Heart left ventricle (tissue), 16 donors: ENCODE measurements at regions not wholly inside any gene's neighbourhood (a gene's known extent, or its start where the extent isn't known, plus 50 kb on each side); places are given as distances from the start of the nearest gene placed in this dataset.
"Not testable (repeated sequence)": the region's sequence is repeated elsewhere in the genome, so short reads cannot be mapped to it uniquely, and the experiment has no call there.

ENCODE experiments used
- ATAC-seq, 4 donors: fragments of 200-7000 bp; cut with Tn5 transposase; one replicate each; pipeline ENCODE4 v1.9.1; 2020 to 2022; ENCODE audit warnings: moderate library complexity in 4 of 4, mild to moderate bottlenecking in 3 of 4, moderate number of reproducible peaks in 1 of 4
- DNase-seq, 5 donors: peaks; one replicate each; pipeline ENCODE4 v3.0.0-alpha.2; 2020
- H3K27ac ChIP-seq, 12 donors: fragments of 200-600 bp; sonication (generic) in 4 of 12; one replicate each; pipeline versions ENCODE4 v1.5.0 to v1.8.0; 2016 to 2022; ENCODE audit warnings: mild to moderate bottlenecking in 2 of 12
- H3K27me3 ChIP-seq, 9 donors: fragments of 200-600 bp; sonication (generic) in 2 of 9; one replicate each; pipeline versions ENCODE4 v1.5.1 to v1.8.0; 2016 to 2022; ENCODE audit warnings: mild to moderate bottlenecking in 3 of 9
- H3K36me3 ChIP-seq, 9 donors: fragments of 200-600 bp; sonication (generic) in 2 of 9; one replicate each; pipeline versions ENCODE4 v1.5.0 to v1.8.0; 2018 to 2022; ENCODE audit warnings: mild to moderate bottlenecking in 2 of 9
- H3K4me1 ChIP-seq, 12 donors: fragments of 200-600 bp; sonication (generic) in 4 of 12; one replicate each; pipeline versions ENCODE4 v1.5.0 to v1.8.0; 2016 to 2022; ENCODE audit warnings: mild to moderate bottlenecking in 3 of 12
- H3K4me3 ChIP-seq, 12 donors: fragments of 200-600 bp; sonication (generic) in 4 of 12; one replicate each; pipeline versions ENCODE4 v1.5.0 to v1.8.0; 2017 to 2022; ENCODE audit warnings: mild to moderate bottlenecking in 9 of 12, moderate library complexity in 4 of 12
- H3K9me3 ChIP-seq, 12 donors: fragments of 200-600 bp; sonication (generic) in 4 of 12; one replicate each; pipeline versions ENCODE4 v1.5.0 to v1.8.0; 2016 to 2022; ENCODE audit warnings: mild to moderate bottlenecking in 1 of 12
- WGBS, 4 donors: extraction: QIAGEN DNeasy Blood & Tissue Kit in 2 of 4; methylation state at CpG; one replicate each; pipeline versions ENCODE4 v1.1.5 to v1.1.7; 2013 to 2018; 5-methylcytosine and 5-hydroxymethylcytosine counted together
- intact Hi-C, 10 donors: fragments of 100-400 bp; cut with DNase I; formaldehyde crosslinking; loops; one replicate each; pipeline versions ENCODE4 v1.11.1 to v1.14.2; 2022
- donor health status: ischemic (EF 13 %, LVEDD 7.1; RV severe dilation, severe dysfunction).
- donor health status: healthy with polysubstance abuse.
- donor health status: DM: no; HTN: yes; CAD: no.
- donor health status: DM: no; HTN: no; CAD: no.
- donor health status: ischemic (EF 25% LVEDD 6.9; RV normal size, moderate dysfunction).
- donor health status: ischemic (EF 25% LVEDD 5.7; RV mildly dilated, moderate dysfunction).
- donor health status: healthy.
- donor health status: DM: yes; HTN: yes; CAD: no.
- donor health status: ischemic (EF 35%, LVEDD 5.7; RV mildly dilated, moderate dysfunction).
- donor health status: nonischemic (EF 11% LVEDD 7.7; RV severe dilation, severe dysfunction).
- donor health status: DM: yes; HTN: yes; CAD: no.
- donor health status: PGD.
- donor health status: ischemic (EF 29% LVEDD 5.4; RV normal size, mild dysfunction).
- donor health status: nonischemic (EF 23%, LVEDD 6.1; RV moderate dilation, normal function).

DNA sequence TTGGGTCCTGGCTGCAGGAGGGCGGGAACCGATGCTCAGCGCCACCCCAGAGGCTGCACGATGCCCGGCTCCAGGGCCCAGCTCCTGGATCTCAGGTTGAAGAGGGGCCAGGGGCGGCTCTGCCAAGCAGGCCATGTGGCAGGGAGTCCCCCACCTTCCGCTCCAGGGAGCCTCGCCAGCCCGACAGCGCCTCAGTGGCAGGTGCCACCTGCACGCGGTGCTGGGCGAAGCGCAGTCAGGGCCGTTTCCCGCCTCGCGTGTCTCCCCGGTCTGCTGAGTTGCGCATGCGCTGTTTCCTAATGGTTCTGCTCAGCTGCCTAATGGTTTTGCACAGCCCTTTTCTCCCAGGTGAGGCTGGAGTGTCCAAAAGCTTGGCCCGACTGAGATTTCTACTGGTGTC is 264.0 kb upstream of the OR11H1 start:
- DNase-seq = peak in 1 of 5 donors; percentile 55
- H3K36me3 ChIP-seq, intact Hi-C loops, H3K9me3 ChIP-seq, H3K27me3 ChIP-seq, H3K27ac ChIP-seq, ATAC-seq, H3K4me1 ChIP-seq, H3K4me3 ChIP-seq: not testable (repeated sequence)
- WGBS, 4 donors = 79 to 85% methylated on average over 12 to 13 of the region's 22 CpGs; no CpG with 5 or more reads in 2 of the 4 donors
